Fibroblast of skin of abdomen (primary cell): ENCODE measurements at regions not wholly inside any gene's neighbourhood (a gene's known extent, or its start where the extent isn't known, plus 50 kb on each side); places are given as distances from the start of the nearest gene placed in this dataset.

Experiments
- DNase-seq: peaks from one replicate; pipeline ENCODE4 v3.0.0-alpha.2; 2013

DNA sequence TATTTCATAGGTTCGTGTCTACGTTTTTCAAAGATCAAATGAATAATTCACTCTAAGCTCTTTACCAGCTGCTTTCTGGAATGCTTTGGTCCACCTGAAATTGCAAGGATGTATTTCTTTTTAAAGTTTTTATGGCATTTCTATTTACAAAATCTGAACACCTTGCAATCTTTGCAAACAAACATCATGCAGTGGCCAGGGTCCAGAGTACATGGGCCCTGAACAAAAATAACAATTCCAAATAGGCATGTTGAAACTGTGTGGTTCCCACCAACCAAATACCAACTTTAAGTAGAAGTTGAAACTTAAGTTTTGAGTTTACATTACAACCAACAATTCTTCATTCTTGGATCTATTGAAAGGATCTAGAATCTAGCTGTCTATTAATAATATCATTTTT is 180.1 kb upstream of the FTMT start:
- DNase-seq, result no peak

- DNase-seq, result no peak
Measured at GRCh38 chr5:121675924-121676323, 175.8 kb upstream of the FTMT start.

GRCh38 chr5:121681229-121681855 is 170.3 kb upstream of the FTMT start:
- no peak for DNase-seq

DNA sequence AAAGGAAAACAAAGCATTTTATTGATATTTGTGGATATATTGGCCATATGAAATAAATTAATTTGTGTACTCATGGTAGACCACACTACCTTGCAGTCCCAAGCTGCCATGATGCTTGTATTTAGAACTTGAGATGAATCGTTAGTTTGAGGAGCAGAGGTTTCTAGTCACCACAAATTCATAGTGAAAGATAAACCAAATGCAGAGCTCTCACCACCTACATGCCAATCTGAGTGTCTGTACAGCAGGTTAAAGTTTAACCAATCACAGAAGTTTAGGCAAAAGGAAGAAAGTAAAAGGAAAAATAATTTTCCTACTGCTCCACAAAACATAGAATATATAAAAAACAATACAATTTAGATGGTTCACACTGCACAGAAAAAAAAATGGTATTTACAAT is 163.6 kb upstream of the FTMT start:
- no peak for DNase-seq

- peak; percentile 19 for DNase-seq
Measured at GRCh38 chr5:121688781-121689180, 162.9 kb upstream of the FTMT start.

DNA sequence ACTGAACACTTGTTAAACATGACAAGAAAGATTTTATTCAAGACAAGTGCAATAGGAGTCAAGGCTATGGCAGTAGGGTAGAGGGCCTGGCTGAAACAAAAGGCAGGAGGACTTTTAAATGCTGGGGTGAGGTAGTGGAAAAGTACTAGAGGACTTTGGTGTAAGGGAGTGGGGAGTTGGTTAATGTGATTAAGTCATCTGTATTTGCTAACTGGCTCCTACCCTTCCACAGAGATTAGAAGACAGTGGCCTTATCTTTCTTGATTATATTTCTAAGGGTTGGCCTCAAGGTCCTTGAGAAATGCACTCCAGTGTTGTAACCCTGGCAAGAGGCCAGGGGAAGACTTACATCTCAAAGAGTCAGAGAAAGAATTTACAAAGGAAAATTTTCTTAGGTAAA is 160.2 kb upstream of the FTMT start:
- peak; percentile 14 for DNase-seq

- no peak for DNase-seq
Measured at GRCh38 chr5:121692158-121692557, 159.5 kb upstream of the FTMT start.

DNA sequence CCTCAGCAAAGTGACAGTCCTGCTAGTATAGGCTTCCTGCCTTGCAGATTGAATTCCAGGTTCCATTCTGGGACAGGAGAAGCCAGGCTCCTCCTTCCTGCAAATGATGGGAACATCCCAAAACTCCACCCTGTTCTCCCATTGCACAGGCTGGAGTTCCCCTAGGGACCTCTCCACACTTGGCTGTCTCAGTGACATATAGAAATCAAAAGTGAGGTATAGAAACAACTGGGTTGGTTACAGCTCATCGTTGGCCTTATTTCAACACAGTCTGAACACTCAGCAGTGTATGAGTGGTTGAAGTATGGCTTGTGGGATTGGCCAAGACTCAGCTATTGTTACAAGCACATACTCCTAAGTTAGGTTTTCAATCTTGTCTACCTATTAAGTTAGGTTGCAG is 157.8 kb upstream of the FTMT start:
- DNase-seq, result peak; percentile 18

GRCh38 chr5:121695307-121695706 is 156.4 kb upstream of the FTMT start:
- DNase-seq, result no peak

GRCh38 chr5:121698690-121699089 is 153.0 kb upstream of the FTMT start:
- no peak for DNase-seq

- no peak for DNase-seq
Measured at GRCh38 chr5:121701731-121702130, 150.0 kb upstream of the FTMT start.

GRCh38 chr5:121702682-121703081 is 149.0 kb upstream of the FTMT start:
- DNase-seq, result no peak

DNA sequence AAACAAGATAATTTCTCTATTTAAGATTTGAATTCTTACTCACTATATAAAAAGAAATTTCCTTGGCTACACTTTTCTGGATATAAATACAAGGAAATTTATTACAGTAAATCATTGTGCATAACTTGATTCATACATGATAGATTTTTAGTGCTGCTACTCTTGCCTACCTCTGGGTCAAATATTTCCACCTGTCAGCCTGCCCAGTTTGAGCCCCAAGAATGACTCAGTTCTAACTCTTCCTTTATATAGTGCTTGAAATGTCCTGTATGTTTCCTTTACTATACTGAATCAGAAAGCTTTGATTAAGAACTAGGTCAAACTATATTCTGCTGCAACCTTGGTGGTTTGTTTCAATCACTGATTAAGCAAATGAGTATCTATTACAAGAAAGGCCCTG is 147.4 kb upstream of the FTMT start:
- no peak for DNase-seq

GRCh38 chr5:121706686-121707085 is 145.0 kb upstream of the FTMT start:
- DNase-seq, result no peak

GRCh38 chr5:121707178-121707577 is 144.5 kb upstream of the FTMT start:
- DNase-seq, result no peak

GRCh38 chr5:121711416-121711815 is 140.3 kb upstream of the FTMT start:
- DNase-seq, result no peak

DNA sequence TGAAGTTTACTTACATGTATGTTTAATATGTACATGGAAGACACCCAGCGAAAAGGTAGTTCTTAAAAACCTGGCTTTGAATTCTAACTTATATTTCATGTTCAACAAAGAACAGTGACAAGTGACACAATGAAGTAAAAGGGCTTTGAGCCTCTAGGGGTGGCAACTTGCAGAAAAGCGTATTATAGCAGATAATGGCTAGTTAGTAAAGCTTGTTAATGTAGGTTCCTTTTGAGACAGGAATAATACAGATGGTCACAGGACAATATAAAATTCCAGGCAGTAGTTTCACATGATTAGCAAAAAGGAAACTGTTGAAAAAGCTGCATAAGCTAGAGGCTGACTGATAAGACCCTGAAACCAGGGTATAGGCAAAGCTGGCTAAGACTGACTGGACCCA is 132.4 kb upstream of the FTMT start:
- DNase-seq, result no peak

DNA sequence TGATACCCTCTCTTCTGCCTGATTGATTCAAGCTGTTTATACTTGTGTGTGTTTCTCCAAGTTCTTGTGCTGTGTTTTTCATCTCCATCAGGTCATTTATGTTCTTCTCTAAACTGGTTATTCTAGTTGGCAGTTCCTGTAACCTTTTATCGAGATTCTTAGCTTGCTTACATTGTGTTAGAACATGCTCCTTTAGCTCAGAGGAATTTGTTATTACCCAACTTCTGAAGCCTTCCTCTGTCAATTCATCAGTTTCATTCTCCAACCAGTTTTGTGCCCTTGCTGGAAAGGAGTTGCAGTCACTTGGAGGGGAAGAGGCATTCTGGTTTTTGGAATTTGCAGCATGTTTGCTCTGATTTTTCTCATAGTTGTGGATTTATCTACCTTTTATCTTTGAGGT is 126.2 kb upstream of the FTMT start:
- no peak for DNase-seq

DNA sequence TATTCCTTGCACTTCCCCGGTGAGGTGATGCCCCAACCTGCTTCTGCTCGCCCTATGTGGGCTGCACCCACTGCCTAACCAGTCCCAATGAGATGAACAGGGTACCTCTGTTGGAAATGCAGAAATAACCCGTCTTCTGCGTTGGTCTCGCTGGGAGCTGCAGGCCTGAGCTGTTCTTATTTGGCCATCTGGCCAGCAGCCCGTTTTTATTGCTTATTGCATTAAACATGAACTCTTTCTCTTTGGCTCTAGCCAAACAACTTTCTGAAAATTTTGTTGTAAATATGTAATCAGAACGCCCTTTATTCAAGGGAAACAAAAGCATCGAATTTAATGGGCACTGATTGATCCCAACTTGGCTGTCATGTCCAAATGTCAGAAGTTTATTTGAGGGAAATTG is 124.7 kb upstream of the FTMT start:
- DNase-seq, result no peak

DNA sequence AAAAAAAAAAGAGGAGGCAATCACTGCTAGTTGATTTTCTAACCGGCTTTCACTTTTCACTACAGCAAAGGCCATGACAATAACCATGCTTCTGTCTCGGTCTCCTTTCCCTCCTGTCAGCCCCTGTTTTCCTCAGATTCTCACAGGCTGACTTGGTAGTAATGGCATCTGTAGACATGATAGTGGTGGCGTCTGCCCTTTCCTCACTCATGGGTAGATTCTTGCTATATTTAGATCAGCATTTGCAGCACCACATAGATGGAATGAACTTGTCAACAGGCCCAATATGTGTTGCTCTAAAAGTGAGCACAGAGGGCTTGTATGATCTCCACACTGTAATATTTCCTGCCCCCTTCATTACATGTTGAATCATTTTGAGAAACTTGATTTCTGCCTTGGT is 120.3 kb upstream of the FTMT start:
- no peak for DNase-seq

- DNase-seq, result no peak
Measured at GRCh38 chr5:121735618-121736017, 116.1 kb upstream of the FTMT start.

- no peak for DNase-seq
Measured at GRCh38 chr5:121737120-121737519, 114.6 kb upstream of the FTMT start.

- no peak for DNase-seq
Measured at GRCh38 chr5:121741156-121741555, 110.5 kb upstream of the FTMT start.

GRCh38 chr5:121744577-121744976 is 107.1 kb upstream of the FTMT start:
- DNase-seq, result no peak

DNA sequence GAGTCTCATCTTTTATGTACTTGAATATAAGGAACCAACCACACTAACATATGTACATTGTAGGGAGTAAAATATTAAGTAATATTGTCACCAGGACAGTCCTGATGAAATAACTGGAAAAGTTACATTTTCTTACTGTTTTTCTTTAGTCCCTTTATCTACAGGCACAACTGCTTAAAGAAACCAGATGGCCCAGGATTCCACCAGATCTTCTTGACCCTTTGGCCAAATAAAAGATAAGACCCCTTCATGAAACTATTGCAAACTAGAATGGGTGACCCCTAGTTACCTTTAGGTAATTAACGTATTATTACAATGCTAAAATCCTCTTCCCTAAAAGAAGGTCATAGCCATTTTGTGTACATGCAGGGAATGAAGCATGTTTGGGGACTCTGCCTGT is 106.3 kb upstream of the FTMT start:
- no peak for DNase-seq

- DNase-seq, result no peak
Measured at GRCh38 chr5:121746763-121747162, 104.9 kb upstream of the FTMT start.
